GM18502 (cell line): ENCODE measurements at regions not wholly inside any gene's neighbourhood (a gene's known extent, or its start where the extent isn't known, plus 50 kb on each side); places are given as distances from the start of the nearest gene placed in this dataset.
A peak's percentile ranks its signal among the peaks of the same experiment; 100 is the strongest.
"Not testable (repeated sequence)": the region's sequence is repeated elsewhere in the genome, so short reads cannot be mapped to it uniquely, and the experiment has no call there.

Source experiments
- ATAC-seq: cut with Tn5 transposase; IDR thresholded peaks from one replicate; pipeline ENCODE4 v1.9.1; 2021; ENCODE audit warnings: mild to moderate bottlenecking; ENCODE audit not compliant: unreplicated experiment, poor library complexity

- ATAC-seq = no peak
These were observed 235.6 kb upstream of the HNRNPA3 start for GRCh38 chr2:176976736-176977685.

- ATAC-seq = no peak
These were observed 233.7 kb upstream of the HNRNPA3 start for GRCh38 chr2:176978921-176979320.

DNA sequence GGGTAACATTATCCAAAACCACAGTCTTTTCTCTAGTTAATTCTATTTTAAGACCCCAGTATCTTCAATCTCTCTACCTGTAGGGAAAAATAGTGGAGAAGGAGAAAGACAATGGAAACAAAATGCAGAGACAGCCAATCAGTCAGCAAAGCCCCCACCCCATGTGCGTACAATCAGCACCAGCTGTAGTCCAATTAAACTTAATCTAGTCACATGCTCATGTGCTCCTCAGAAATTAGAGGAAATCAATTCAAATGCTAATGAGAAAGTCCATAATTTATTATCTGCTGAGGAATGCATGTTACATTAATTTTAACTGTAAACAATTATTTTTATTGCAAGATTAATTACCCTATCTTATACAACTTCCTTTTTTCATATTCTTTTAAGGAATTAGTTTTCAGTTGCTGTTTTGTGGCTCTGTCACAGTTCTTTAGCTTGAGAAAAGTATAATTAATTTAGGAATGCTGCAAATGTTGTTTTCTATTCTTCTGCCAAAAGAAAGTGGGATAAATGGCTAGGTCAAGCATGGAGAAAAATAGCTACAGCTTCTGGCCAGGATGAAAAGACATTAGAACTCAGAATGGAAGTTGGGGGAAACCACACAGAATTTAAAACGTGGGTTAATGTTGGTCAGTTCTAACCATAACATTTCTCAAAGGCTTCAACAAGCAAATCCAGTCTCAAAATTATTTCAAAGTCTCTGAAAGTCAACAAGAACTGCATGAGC is 232.4 kb upstream of the HNRNPA3 start:
- ATAC-seq = no peak

DNA sequence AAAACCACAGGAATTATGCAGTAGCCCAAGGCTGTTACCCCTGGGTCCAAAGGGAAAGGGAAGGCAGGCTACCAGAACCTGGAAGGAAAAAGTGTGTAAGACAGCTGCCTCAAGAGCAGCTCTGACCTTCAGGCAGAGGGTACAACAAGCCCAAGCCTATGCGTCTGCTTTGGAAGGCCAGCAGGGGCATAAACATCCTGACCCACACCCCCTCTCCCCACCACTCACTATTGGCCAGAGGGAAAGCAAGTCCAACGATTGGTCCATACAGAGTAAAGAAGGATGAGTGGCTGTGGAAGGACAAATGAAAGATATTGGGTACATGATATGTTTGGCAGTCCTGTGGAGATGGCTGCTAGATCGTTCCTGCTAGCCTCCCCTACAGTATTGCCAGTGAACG is 227.6 kb upstream of the HNRNPA3 start:
- ATAC-seq = no peak

DNA sequence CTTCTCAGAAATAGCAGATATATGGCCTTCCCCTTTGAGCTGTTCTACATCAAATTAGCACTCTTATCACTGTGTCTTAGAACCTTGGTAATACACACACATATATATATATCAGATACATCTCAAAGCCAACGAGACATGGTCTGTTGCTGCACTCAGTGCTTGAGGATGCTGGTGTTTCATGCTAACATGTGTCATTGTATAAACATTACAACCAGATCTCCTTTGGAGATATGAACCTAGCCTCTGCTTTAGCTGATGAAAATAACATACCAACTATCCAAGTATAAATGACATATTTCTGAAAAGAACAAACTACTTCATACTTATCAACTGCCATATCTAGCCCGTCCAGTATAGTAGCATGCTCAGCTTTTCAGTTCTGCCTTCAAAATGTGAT is 226.7 kb upstream of the HNRNPA3 start:
- ATAC-seq = no peak

DNA sequence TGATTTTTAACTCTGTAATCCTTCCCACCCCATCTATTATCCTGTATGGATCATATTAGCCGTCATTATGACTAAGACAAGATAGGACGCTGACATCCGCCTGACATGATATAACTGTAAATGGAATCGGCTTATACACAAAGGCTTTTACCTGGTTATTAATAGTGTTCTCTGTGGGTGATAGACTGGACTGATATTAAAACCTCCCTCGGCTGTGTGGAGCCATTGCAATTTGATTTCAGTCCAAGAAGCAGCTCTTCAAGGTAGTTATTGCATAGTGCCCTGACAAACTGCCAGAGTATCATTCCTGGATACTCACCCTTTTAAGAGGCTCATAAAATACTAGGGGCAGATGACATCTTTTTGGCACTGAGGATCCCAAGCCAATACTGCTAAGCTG is 226.1 kb upstream of the HNRNPA3 start:
- no peak for ATAC-seq

DNA sequence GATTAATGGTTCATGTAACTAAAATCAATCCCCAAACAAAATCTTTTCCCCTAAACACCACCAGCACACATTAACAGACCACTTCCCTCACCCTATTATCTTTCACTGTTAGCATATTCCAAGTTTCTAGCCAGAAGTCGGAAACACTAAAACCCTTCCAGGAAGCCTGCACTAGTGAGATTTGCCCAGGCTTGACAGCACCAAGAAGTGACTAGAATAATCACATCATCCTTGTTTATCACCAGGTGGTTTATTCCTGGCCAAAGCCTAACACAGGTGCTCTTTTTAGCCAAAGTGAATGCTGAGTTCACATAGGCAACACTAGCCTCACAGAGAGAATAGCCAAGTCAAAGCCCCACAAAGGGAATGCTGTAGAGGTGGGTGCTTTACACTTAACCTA is 221.2 kb upstream of the HNRNPA3 start:
- no peak for ATAC-seq

GRCh38 chr2:176997074-176997791 is 215.4 kb upstream of the HNRNPA3 start:
- ATAC-seq = peak; percentile 73

DNA sequence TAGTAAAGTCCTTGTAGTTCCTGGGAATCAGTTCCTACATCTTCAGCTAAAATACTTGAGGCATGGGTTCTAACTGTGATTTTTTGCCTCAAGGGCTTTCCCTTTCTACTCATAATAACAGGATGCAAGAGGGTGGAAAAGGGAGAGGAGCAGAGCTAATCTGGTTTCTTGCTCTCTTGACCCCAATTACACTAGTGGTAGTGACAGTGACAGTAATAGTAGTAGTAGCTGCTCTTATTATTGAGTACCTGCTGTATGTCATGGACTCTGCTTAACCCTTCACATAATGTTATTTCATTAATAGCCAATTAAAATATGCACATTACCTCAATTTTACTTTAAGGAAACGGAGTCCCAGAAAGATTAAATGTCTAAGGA is 214.8 kb upstream of the HNRNPA3 start:
- ATAC-seq = peak; percentile 23

DNA sequence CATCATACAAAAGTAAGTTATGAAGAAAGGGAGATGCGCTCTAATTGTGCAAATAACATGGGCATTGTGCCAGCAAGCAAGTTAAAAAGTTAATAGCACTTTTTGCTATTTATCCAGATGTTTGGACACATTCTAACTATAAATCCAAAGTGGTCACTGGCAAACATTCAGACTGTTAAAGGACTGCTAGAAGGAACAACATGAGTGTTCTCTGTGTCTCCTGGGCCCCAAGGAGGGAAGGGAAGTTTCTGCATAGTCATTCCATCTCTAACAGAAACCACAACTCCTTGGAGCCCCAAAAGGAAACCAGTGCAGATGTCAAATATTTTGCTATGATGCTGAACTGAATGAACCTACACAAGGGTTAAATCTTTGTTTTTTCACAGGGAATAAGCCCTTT is 213.3 kb upstream of the HNRNPA3 start:
- peak; percentile 61 for ATAC-seq

DNA sequence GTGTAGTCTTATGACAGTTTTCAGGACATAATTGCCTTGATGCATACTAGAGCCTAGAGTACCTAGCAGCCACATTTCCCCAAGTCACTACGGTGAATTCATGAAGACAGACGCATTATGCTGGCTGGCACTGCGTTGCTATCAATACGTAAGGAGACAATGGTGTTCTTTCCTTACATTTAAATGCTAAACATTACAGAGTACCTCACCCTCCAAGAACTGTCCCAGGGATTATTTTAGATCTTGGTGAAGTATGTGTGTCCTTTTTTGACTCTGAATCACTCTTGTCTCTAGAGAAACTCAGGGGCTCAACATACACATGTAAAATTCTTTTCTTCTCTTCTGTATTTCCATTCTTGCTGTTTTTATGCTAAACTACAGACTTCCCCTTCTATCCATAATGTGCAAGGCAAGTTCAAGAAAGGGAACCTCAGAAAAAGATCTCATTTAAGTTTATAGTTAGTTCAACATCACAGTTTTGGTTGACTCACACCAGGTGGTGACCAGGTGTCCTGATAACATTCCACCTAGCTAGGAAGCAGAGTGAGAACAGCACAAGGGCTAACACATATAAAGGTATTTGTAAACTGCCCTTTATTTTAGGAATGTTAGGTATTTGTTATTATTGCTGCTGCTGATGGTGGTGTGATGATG is 212.4 kb upstream of the HNRNPA3 start:
- ATAC-seq = no peak

DNA sequence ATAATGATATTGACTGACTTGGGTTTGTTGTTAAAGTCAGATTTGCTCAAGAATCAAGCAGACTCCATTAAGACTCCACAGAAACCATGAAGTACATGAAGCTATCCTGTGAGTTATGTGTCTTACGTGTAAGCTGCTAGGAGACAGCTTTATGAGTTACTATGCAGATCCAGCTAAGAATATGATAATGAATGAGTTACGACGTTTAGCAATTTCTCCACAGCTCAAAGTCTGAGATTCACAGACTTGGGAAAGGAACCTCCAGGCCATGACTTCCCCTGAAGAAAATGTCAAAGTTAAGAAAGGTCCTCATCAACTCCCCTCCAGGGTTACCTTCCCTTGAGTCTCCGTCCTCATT is 211.9 kb upstream of the HNRNPA3 start:
- ATAC-seq = no peak

GRCh38 chr2:177001334-177001733 is 211.3 kb upstream of the HNRNPA3 start:
- ATAC-seq = no peak

- ATAC-seq = no peak
These were observed 209.6 kb upstream of the HNRNPA3 start for GRCh38 chr2:177002983-177003382.

DNA sequence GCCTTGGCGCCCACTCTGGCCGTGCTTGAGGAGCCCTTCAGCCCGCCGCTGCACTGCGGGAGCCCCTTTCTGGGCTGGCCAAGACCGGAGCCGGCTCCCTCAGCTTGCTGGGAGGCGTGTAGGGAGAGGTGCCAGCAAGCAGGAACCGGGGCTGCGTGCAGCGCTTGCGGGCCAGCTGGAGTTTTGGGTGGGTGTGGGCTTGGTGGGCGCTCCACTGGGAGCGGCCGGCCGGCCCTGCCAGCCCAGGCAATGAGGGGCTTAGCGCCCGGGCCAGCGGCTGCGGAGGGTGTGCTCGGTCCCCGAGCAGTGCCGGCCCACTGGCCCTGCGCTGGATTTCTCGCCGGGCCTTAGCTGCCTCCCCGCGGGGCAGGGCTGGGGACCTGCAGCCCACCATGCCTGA is 204.9 kb upstream of the HNRNPA3 start:
- not testable (repeated sequence) for ATAC-seq

GRCh38 chr2:177008662-177009061 is 203.9 kb upstream of the HNRNPA3 start:
- ATAC-seq = not testable (repeated sequence)

DNA sequence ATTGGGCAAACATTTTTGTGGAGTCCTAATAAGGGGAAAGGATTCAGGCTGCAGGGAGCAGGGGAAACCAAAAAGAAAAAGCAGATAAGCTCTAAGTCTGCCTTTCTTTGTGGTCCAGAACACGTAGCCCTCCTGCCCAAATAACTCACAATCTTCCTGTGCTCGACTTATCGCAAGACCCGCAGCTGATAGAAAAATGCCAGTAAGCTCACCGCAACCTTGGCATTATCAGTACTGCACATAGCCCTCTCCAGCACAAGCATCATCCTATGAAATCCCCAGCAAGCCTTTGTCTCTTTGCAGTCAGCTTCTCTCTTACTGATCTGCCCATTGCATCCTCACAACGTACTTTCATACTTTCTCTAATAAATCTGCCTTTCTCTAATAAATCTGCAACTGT is 202.4 kb upstream of the HNRNPA3 start:
- no peak for ATAC-seq

DNA sequence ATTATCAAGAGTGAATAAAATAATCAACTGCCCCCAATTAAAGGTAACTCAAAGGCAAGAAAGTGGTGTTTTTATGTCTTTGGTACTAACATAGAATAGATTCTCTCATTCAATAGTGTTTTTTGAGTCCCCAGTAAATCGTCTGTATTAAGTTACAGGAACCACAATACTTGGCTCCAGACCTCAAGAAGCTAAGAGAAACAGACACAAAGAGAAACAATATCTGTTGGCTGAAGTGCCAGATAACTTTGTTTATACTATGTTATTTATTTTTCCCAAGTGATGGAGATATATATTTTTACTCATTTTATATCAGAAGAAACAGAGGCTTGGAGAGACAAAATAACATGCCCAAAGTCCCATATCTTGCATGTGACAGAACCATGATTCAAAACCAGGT is 201.7 kb upstream of the HNRNPA3 start:
- ATAC-seq = no peak

- ATAC-seq = no peak
These were observed 197.6 kb upstream of the HNRNPA3 start for GRCh38 chr2:177014946-177015345.

DNA sequence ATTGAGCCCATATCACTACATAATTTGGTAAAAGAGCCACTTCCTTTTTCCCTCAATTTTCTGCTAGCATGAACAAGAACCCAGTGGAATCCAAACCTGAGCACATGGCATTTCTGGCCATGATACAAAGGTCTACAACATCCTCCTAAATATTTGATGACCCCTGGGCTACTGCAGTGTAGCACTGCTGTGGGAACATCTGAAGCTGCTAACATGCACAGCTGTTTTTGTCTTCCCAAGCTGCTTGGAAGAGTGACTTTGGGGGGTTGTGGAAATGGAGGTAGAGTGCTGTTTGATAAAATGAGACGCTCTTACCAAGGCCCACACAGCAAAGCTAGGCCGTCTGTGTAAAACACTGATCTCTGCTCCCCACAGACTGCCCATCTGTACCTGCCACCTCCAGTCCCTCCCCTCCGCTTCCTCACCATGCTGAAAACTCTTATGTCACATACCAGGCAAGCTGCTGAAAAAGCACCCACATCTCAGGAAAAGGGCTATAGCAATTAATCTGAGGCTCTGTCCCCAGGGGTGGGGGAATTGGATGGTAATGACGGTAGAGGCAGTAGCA is 197.2 kb upstream of the HNRNPA3 start:
- no peak for ATAC-seq
